CD4-positive, alpha-beta T cell (primary cell): ENCODE measurements at regions not wholly inside any gene's neighbourhood (a gene's known extent, or its start where the extent isn't known, plus 50 kb on each side); places are given as distances from the start of the nearest gene placed in this dataset.
"Not testable (repeated sequence)": the region's sequence is repeated elsewhere in the genome, so short reads cannot be mapped to it uniquely, and the experiment has no call there.

ENCODE experiments used
- ATAC-seq: fragments of 200-7000 bp; cut with Tn5 transposase; one replicate; pipeline ENCODE4 v1.10.0; 2022; ENCODE audit warnings: mild to moderate bottlenecking; ENCODE audit not compliant: poor library complexity
- CTCF ChIA-PET: fragments of 350-600 bp; sonication (Branson Sonifier 250); formaldehyde crosslinking; loops from one replicate; lab custom pipeline; 2021; ENCODE audit warnings: antibody characterized with exemption, inconsistent platforms; lab: Charles Lee
- POLR2A ChIA-PET: fragments of 350-600 bp; sonication (Branson Sonifier 250); formaldehyde crosslinking; loops from one replicate; lab custom pipeline; 2021; ENCODE audit warnings: antibody characterized with exemption, inconsistent platforms; lab: Charles Lee
- DNase-seq, 14 experiments: peaks; one replicate each; pipeline ENCODE4 v3.0.0-alpha.2; 2013 to 2020; ENCODE audit warnings: mixed read lengths in 2 of 14
- H3K27ac ChIP-seq, 2 donors: one replicate each; pipeline versions ENCODE4 v1.5.1 to v1.7.0; 2013; ENCODE audit warnings: low read length in 2 of 2, low read depth in 1 of 2, mild to moderate bottlenecking in 1 of 2
- H3K27me3 ChIP-seq, 2 experiments: 1 replicate in 1 of 2; 2 replicates in 1 of 2; pipeline versions ENCODE4 v1.6.1 to v1.7.0; 2013; ENCODE audit warnings: low read length in 2 of 2, control low read depth in 1 of 2, mild to moderate bottlenecking in 1 of 2, moderate library complexity in 1 of 2; ENCODE audit not compliant: insufficient read depth in 2 of 2, control insufficient read depth in 1 of 2
- H3K36me3 ChIP-seq: one replicate; pipeline ENCODE4 v1.6.1; 2013; ENCODE audit warnings: low read length, control low read depth; ENCODE audit not compliant: insufficient read depth
- H3K4me1 ChIP-seq: one replicate; pipeline ENCODE4 v1.6.1; 2013; ENCODE audit warnings: low read length, control low read depth; ENCODE audit not compliant: insufficient read depth
- H3K4me3 ChIP-seq: one replicate; pipeline ENCODE4 v1.5.1; 2013; ENCODE audit warnings: mild to moderate bottlenecking, low read length, moderate library complexity
- H3K9me3 ChIP-seq, 2 experiments: 1 replicate in 1 of 2; 2 replicates in 1 of 2; pipeline versions ENCODE4 v1.6.1 to v1.7.0; 2013; ENCODE audit warnings: low read length in 2 of 2, mild to moderate bottlenecking in 2 of 2, control low read depth in 1 of 2, moderate library complexity in 1 of 2; ENCODE audit not compliant: control insufficient read depth in 1 of 2, insufficient read depth in 1 of 2
- H3K27ac Mint-ChIP-seq: one replicate; pipeline ENCODE4 v1.8.0; 2020; ENCODE audit warnings: mixed read lengths
- H3K27me3 Mint-ChIP-seq: one replicate; pipeline ENCODE4 v1.8.0; 2021; ENCODE audit warnings: mixed read lengths
- H3K36me3 Mint-ChIP-seq: one replicate; pipeline ENCODE4 v1.8.0; 2021; ENCODE audit warnings: low read depth, mixed read lengths
- H3K4me1 Mint-ChIP-seq: one replicate; pipeline ENCODE4 v1.8.0; 2021; ENCODE audit warnings: low read depth, mixed read lengths
- H3K4me3 Mint-ChIP-seq: one replicate; pipeline ENCODE4 v1.8.0; 2020; ENCODE audit warnings: mild to moderate bottlenecking, mixed read lengths
- H3K9me3 Mint-ChIP-seq: one replicate; pipeline ENCODE4 v1.8.0; 2020; ENCODE audit warnings: mixed read lengths
- intact Hi-C, 2 experiments: fragments of 100-400 bp; cut with DNase I in 1 of 2; cut with micrococcal nuclease in 1 of 2; formaldehyde crosslinking; loops; one replicate each; pipeline versions ENCODE4 v1.15.1 to v1.9.0; 2023 to 2025; cut with DNase I, micrococcal nuclease
- TF ChIP-seq, protein P1 (sequence below): fragments of 200-600 bp; IDR thresholded peaks from one replicate; pipeline ENCODE4 v1.8.0; 2022; ENCODE audit warnings: antibody characterized with exemption, mild to moderate bottlenecking

DNA sequence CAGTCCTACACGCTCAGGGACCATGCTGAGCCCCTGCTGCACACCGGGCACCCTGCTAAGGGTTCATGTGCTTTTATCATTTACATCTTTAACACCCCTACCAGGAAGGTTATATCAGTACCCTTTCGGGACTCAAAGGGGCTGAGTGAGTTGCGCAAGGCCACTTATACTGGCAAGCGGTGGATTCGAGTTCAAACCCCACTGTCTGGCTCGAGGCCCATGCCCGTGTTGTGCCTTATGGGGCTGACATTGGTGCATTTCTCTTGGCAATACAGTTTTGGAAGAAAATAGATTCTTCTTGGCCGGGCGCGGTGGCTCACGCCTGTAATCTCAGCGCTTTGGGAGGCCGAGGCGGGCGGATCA lies 69.5 kb upstream of the MAP4K4 start:
- DNase-seq: no peak
- intact Hi-C loops: no loop called here
- Mint-ChIP-seq H3K27me3 (no peaks in the 10 kb centered on the region), H3K9me3 (no peaks in the 10 kb centered on the region), H3K4me3 (no peak overlapping the region), H3K36me3 (no peaks in the 10 kb centered on the region), H3K4me1 (peaks cover 10% of the 10 kb centered on the region), H3K27ac (no peak overlapping the region)
- no peak for ATAC-seq
- H3K4me3 ChIP-seq: no peak overlapping the region
- no peak overlapping the region for H3K27ac ChIP-seq
- H3K36me3 ChIP-seq: no peaks in the 10 kb centered on the region
- ChIA-PET CTCF (no interaction called here), POLR2A (no interaction called here)
- TF ChIP-seq, protein P1, sequence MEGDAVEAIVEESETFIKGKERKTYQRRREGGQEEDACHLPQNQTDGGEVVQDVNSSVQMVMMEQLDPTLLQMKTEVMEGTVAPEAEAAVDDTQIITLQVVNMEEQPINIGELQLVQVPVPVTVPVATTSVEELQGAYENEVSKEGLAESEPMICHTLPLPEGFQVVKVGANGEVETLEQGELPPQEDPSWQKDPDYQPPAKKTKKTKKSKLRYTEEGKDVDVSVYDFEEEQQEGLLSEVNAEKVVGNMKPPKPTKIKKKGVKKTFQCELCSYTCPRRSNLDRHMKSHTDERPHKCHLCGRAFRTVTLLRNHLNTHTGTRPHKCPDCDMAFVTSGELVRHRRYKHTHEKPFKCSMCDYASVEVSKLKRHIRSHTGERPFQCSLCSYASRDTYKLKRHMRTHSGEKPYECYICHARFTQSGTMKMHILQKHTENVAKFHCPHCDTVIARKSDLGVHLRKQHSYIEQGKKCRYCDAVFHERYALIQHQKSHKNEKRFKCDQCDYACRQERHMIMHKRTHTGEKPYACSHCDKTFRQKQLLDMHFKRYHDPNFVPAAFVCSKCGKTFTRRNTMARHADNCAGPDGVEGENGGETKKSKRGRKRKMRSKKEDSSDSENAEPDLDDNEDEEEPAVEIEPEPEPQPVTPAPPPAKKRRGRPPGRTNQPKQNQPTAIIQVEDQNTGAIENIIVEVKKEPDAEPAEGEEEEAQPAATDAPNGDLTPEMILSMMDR: no peak
- no peaks in the 10 kb centered on the region for H3K27me3 ChIP-seq
- H3K9me3 ChIP-seq: peaks cover 0 to 10% of the 10 kb centered on the region in 2 experiments
- H3K4me1 ChIP-seq: peaks cover 7% of the 10 kb centered on the region

DNA sequence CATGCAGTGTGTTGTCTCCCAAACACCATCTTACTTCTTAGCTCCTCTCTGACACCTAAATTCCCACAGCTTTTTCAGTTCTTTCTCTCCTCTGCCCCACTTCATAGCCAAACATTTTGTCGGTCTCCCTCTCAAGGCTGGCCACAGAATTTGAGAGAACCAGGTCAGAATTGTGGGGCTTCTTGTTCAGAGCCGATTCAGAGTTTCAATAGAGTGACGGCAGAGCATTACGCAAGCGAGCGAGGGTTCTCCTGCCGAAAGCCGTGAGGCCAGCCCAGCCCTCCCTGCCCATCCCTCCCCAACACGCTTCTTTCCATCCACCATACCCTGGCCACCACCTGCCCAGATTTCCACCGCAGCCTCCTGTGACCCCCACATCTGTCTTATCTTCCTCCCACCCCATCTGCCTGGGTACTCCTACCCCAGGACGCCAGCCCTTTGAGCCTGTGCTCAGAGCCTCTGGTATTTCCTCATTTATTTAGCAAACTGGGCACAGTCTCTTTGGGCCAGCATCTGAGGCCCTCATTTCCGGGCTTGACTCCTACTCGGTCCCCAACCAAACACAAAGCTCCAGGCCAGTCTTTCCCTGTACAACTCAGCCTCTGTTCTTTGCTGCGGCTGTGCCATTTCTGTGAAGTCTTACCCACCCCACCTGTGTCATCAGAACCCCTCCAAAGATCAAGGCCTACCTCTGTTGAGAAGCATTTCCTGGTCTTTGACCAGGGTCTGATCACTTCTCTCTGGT lies 70.0 kb upstream of the MAP4K4 start:
- POLR2A ChIA-PET: no interaction called here
- intact Hi-C loops: no loop called here
- Mint-ChIP-seq H3K9me3 (no peaks in the 10 kb centered on the region), H3K4me1 (peaks cover 16% of the 10 kb centered on the region), H3K36me3 (no peaks in the 10 kb centered on the region), H3K4me3 (no peak overlapping the region), H3K27me3 (no peaks in the 10 kb centered on the region), H3K27ac (no peak overlapping the region)
- no peak for ATAC-seq
- CTCF ChIA-PET: no interaction called here
- Histone ChIP-seq H3K4me1 (peaks cover 11% of the 10 kb centered on the region), H3K27me3 (no peaks in the 10 kb centered on the region), H3K27ac (no peak overlapping the region), H3K9me3 (peaks cover 0 to 10% of the 10 kb centered on the region in 2 experiments), H3K36me3 (no peaks in the 10 kb centered on the region), H3K4me3 (no peak overlapping the region)
- TF ChIP-seq, protein P1: no peak
- peak in 2 of 14 experiments; percentile 37 for DNase-seq

GRCh38 chr2:101625814-101626213 lies 71.7 kb upstream of the MAP4K4 start:
- H3K36me3 ChIP-seq, H3K27me3 ChIP-seq, H3K4me3 ChIP-seq, CTCF ChIA-PET, ATAC-seq, DNase-seq, H3K27me3 Mint-ChIP-seq, H3K27ac ChIP-seq, intact Hi-C loops, H3K36me3 Mint-ChIP-seq, H3K9me3 Mint-ChIP-seq, H3K4me3 Mint-ChIP-seq: not testable (repeated sequence)
- peaks cover 0 to 10% of the 10 kb centered on the region in 2 experiments for H3K9me3 ChIP-seq
- peaks cover 21% of the 10 kb centered on the region for H3K4me1 ChIP-seq
- Mint-ChIP-seq H3K27ac (peak overlapping the region; percentile 11), H3K4me1 (peaks cover 28% of the 10 kb centered on the region)
- POLR2A ChIA-PET: interaction anchor here (1.3 to 1.4 kb wide), 2 partner anchors 11 to 17 kb away, joined by 3 to 4 read pairs; no protein-coding TSS in a partner anchor
